HUES6 (cell line): ENCODE measurements at regions not wholly inside any gene's neighbourhood (a gene's known extent, or its start where the extent isn't known, plus 50 kb on each side); places are given as distances from the start of the nearest gene placed in this dataset.

Experiments
- H3K27ac ChIP-seq: 2 replicates; pipeline ENCODE4 v1.7.0; 2013; ENCODE audit warnings: low read depth, mild to moderate bottlenecking, low read length, inconsistent platforms
- H3K27me3 ChIP-seq: 2 replicates; pipeline ENCODE4 v1.6.1; 2013; ENCODE audit warnings: low read length; ENCODE audit not compliant: control insufficient read depth, insufficient read depth
- H3K36me3 ChIP-seq: 2 replicates; pipeline ENCODE4 v1.6.1; 2013; ENCODE audit warnings: low read length; ENCODE audit not compliant: control insufficient read depth, insufficient read depth
- H3K4me1 ChIP-seq: 2 replicates; pipeline ENCODE4 v1.6.1; 2013; ENCODE audit warnings: low read length; ENCODE audit not compliant: control insufficient read depth, insufficient read depth
- H3K4me3 ChIP-seq: 2 replicates; pipeline ENCODE4 v1.5.1; 2013; ENCODE audit warnings: low read depth, low read length
- H3K9ac ChIP-seq: one replicate; pipeline ENCODE4 v1.6.1; 2013; ENCODE audit warnings: mild to moderate bottlenecking, low read length
- H3K9me3 ChIP-seq: 2 replicates; pipeline ENCODE4 v1.6.1; 2013; ENCODE audit warnings: low read depth, low read length; ENCODE audit not compliant: control insufficient read depth, insufficient read depth

- no peak overlapping the region for H3K9ac ChIP-seq
- 0 out of 2 replicates have a peak overlapping the region, but pooled peaks have one; percentile 13 for H3K27ac ChIP-seq
- H3K27me3 ChIP-seq = no peaks in the 10 kb centered on the region
- peaks cover 32% of the 10 kb centered on the region for H3K4me1 ChIP-seq
- peaks cover 3% of the 10 kb centered on the region; the same call in 1 of the 2 replicates for H3K36me3 ChIP-seq
- no peak overlapping the region for H3K4me3 ChIP-seq
- H3K9me3 ChIP-seq = no peaks in the 10 kb centered on the region
Observed at GRCh38 chr6:21710216-21710615, 116.7 kb downstream of the SOX4 start.

GRCh38 chr6:21710908-21711627, 117.5 kb downstream of the SOX4 start:
- Histone ChIP-seq H3K36me3 (peaks cover 3% of the 10 kb centered on the region; the same call in 1 of the 2 replicates), H3K9me3 (no peaks in the 10 kb centered on the region), H3K4me3 (no peak overlapping the region), H3K27me3 (no peaks in the 10 kb centered on the region), H3K9ac (no peak overlapping the region), H3K4me1 (peaks cover 38% of the 10 kb centered on the region), H3K27ac (0 out of 2 replicates have a peak overlapping the region, but pooled peaks have one; percentile 13)

- Histone ChIP-seq H3K9ac (no peak overlapping the region), H3K4me3 (no peak overlapping the region), H3K27me3 (no peaks in the 10 kb centered on the region), H3K36me3 (peaks cover 3% of the 10 kb centered on the region; the same call in 1 of the 2 replicates), H3K4me1 (peaks cover 44% of the 10 kb centered on the region), H3K9me3 (no peaks in the 10 kb centered on the region), H3K27ac (peak overlapping the region; percentile 40; the same call in 1 of the 2 replicates)
Observed at GRCh38 chr6:21712213-21712612, 118.7 kb downstream of the SOX4 start.

GRCh38 chr6:21713481-21713880, 119.9 kb downstream of the SOX4 start:
- H3K9ac ChIP-seq = no peak overlapping the region
- H3K4me1 ChIP-seq = peaks cover 44% of the 10 kb centered on the region
- no peak overlapping the region for H3K27ac ChIP-seq
- no peaks in the 10 kb centered on the region for H3K27me3 ChIP-seq
- peaks cover 3% of the 10 kb centered on the region; the same call in 1 of the 2 replicates for H3K36me3 ChIP-seq
- peaks cover under 1% of the 10 kb centered on the region; the same call in 1 of the 2 replicates for H3K9me3 ChIP-seq
- no peak overlapping the region for H3K4me3 ChIP-seq

- Histone ChIP-seq H3K4me3 (no peak overlapping the region), H3K27me3 (no peaks in the 10 kb centered on the region), H3K9ac (no peak overlapping the region), H3K27ac (no peak overlapping the region; the same call in 1 of the 2 replicates), H3K4me1 (peaks cover 41% of the 10 kb centered on the region), H3K9me3 (peaks cover 9% of the 10 kb centered on the region), H3K36me3 (peaks cover 12% of the 10 kb centered on the region; the same call in 1 of the 2 replicates)
Observed at GRCh38 chr6:21715180-21715579, 121.6 kb downstream of the SOX4 start.

GRCh38 chr6:21722510-21722909, 129.0 kb downstream of the SOX4 start:
- Histone ChIP-seq H3K27ac (no peak overlapping the region), H3K27me3 (no peaks in the 10 kb centered on the region), H3K9me3 (peaks cover 9% of the 10 kb centered on the region), H3K4me3 (no peak overlapping the region), H3K36me3 (peaks cover 13% of the 10 kb centered on the region; the same call in 1 of the 2 replicates), H3K4me1 (peaks cover 26% of the 10 kb centered on the region), H3K9ac (no peak overlapping the region)

GRCh38 chr6:21726676-21727075, 133.1 kb downstream of the SOX4 start:
- Histone ChIP-seq H3K27ac (no peak overlapping the region), H3K4me3 (no peak overlapping the region), H3K9me3 (no peaks in the 10 kb centered on the region), H3K36me3 (peaks cover 7% of the 10 kb centered on the region; the same call in 1 of the 2 replicates), H3K9ac (no peak overlapping the region), H3K4me1 (peaks cover 36% of the 10 kb centered on the region), H3K27me3 (no peaks in the 10 kb centered on the region)

GRCh38 chr6:21728141-21728540, 134.6 kb downstream of the SOX4 start:
- H3K36me3 ChIP-seq = peaks cover 7% of the 10 kb centered on the region; the same call in 1 of the 2 replicates
- H3K9ac ChIP-seq = no peak overlapping the region
- H3K9me3 ChIP-seq = no peaks in the 10 kb centered on the region
- peaks cover 41% of the 10 kb centered on the region for H3K4me1 ChIP-seq
- no peak overlapping the region for H3K27ac ChIP-seq
- H3K4me3 ChIP-seq = no peak overlapping the region
- H3K27me3 ChIP-seq = no peaks in the 10 kb centered on the region

- Histone ChIP-seq H3K36me3 (peaks cover 7% of the 10 kb centered on the region; the same call in 1 of the 2 replicates), H3K4me3 (no peak overlapping the region), H3K4me1 (peaks cover 41% of the 10 kb centered on the region), H3K9me3 (no peaks in the 10 kb centered on the region), H3K27ac (no peak overlapping the region), H3K27me3 (no peaks in the 10 kb centered on the region), H3K9ac (no peak overlapping the region)
Observed at GRCh38 chr6:21729431-21729830, 135.9 kb downstream of the SOX4 start.

- Histone ChIP-seq H3K36me3 (peaks cover 7% of the 10 kb centered on the region; the same call in 1 of the 2 replicates), H3K27ac (no peak overlapping the region), H3K9me3 (no peaks in the 10 kb centered on the region), H3K4me1 (peaks cover 41% of the 10 kb centered on the region), H3K9ac (no peak overlapping the region), H3K27me3 (no peaks in the 10 kb centered on the region), H3K4me3 (no peak overlapping the region)
Observed at GRCh38 chr6:21730533-21730932, 137.0 kb downstream of the SOX4 start.

- H3K9ac ChIP-seq = no peak overlapping the region
- H3K9me3 ChIP-seq = no peaks in the 10 kb centered on the region
- H3K27ac ChIP-seq = peak overlapping the region; percentile 32; the same call in 1 of the 2 replicates
- H3K36me3 ChIP-seq = peaks cover 7% of the 10 kb centered on the region; the same call in 1 of the 2 replicates
- H3K27me3 ChIP-seq = no peaks in the 10 kb centered on the region
- H3K4me3 ChIP-seq = no peak overlapping the region
- peaks cover 48% of the 10 kb centered on the region for H3K4me1 ChIP-seq
Observed at GRCh38 chr6:21731411-21732031, 138.0 kb downstream of the SOX4 start.
